Gastrocnemius medialis (tissue), 4 donors: ENCODE measurements at regions not wholly inside any gene's neighbourhood (a gene's known extent, or its start where the extent isn't known, plus 50 kb on each side); places are given as distances from the start of the nearest gene placed in this dataset.
A peak's percentile ranks its signal among the peaks of the same experiment; 100 is the strongest.

Source experiments
- ATAC-seq, 2 donors: fragments of 150-250 bp; one replicate each; pipeline ENCODE4 v1.9.1; 2016
- DNase-seq, 2 donors: peaks; one replicate each; pipeline ENCODE4 v3.0.0-alpha.2; 2019
- H3K27ac ChIP-seq, 4 donors: fragments of 200-600 bp; sonication (generic); 1 replicate in 1 of 4; 2 replicates in 3 of 4; pipeline ENCODE4 v1.5.1; 2016 to 2018; ENCODE audit warnings: mild to moderate bottlenecking in 2 of 4, moderate library complexity in 1 of 4
- H3K27me3 ChIP-seq, 3 donors: fragments of 200-600 bp; sonication (generic) in 2 of 3; 1 replicate in 1 of 3; 2 replicates in 2 of 3; pipeline versions ENCODE4 v1.5.1 to v1.6.0; 2016 to 2019; ENCODE audit warnings: mild to moderate bottlenecking in 1 of 3, moderate library complexity in 1 of 3
- H3K36me3 ChIP-seq, 2 donors: fragments of 200-600 bp; sonication (generic) in 1 of 2; one replicate each; pipeline ENCODE4 v1.5.1; 2017 to 2018
- H3K4me1 ChIP-seq, 2 donors: fragments of 200-600 bp; sonication (generic) in 1 of 2; one replicate each; pipeline ENCODE4 v1.5.1; 2016 to 2017; ENCODE audit warnings: mild to moderate bottlenecking in 2 of 2
- H3K4me3 ChIP-seq, 4 donors: fragments of 200-600 bp; sonication (generic) in 3 of 4; 1 replicate in 1 of 4; 2 replicates in 3 of 4; pipeline ENCODE4 v1.5.1; 2016 to 2019; ENCODE audit warnings: mild to moderate bottlenecking in 2 of 4
- H3K9me3 ChIP-seq, 3 donors: fragments of 200-600 bp; sonication (generic) in 2 of 3; 1 replicate in 1 of 3; 2 replicates in 2 of 3; pipeline ENCODE4 v1.5.1; 2016 to 2019
- CTCF ChIP-seq, 5 experiments: fragments of 450-650 bp in 3 of 5; fragments of 200-600 bp in 2 of 5; sonication (generic) in 2 of 5; IDR thresholded peaks in 4 of 5; conservative IDR thresholded peaks in 1 of 5; 1 replicate in 4 of 5; 2 replicates in 1 of 5; pipeline ENCODE4 v1.5.1; 2016 to 2019; ENCODE audit warnings: antibody characterized with exemption in 5 of 5, mild to moderate bottlenecking in 3 of 5, moderate library complexity in 3 of 5
- POLR2A ChIP-seq, 2 donors: fragments of 450-650 bp; IDR thresholded peaks; one replicate each; pipeline ENCODE4 v1.6.1; 2017; ENCODE audit warnings: antibody characterized with exemption in 2 of 2, mild to moderate bottlenecking in 2 of 2, moderate library complexity in 2 of 2
- in situ Hi-C, 4 donors: fragments of 200-750 bp; cut with MboI; loops; one replicate each; pipeline versions ENCODE4 v1.15.0 to v1.8.0; 2017; ENCODE audit warnings: low sequenced_read_pairs in 4 of 4
- intact Hi-C: fragments of 100-400 bp; cut with DNase I; formaldehyde crosslinking; loops from one replicate; pipeline ENCODE4 v1.15.1; 2023; ENCODE audit warnings: low total_unique reads

- TF ChIP-seq POLR2A (IDR thresholded peaks at IDR 0.05) (no peak), CTCF (IDR thresholded peaks at IDR 0.05 in 4 of 5, conservative IDR thresholded peaks at IDR 0.05 in 1 of 5) (no peak)
- in situ Hi-C loops: loop anchor here in 1 of 4 donors (25.0 kb wide), 1 partner anchor 95 kb away; no protein-coding TSS in a partner anchor
- Histone ChIP-seq H3K4me1 (peaks cover 0 to 6% of the 10 kb centered on the region in 2 donors), H3K9me3 (no peaks in the 10 kb centered on the region), H3K36me3 (no peaks in the 10 kb centered on the region), H3K4me3 (no peak overlapping the region), H3K27ac (no peak overlapping the region), H3K27me3 (no peaks in the 10 kb centered on the region)
- intact Hi-C loops: no loop called here
- ATAC-seq: peak; percentile 51 to 68
- DNase-seq: no peak
Measured at GRCh38 chr12:32032205-32032810, 73.1 kb downstream of the RESF1 start.

DNA sequence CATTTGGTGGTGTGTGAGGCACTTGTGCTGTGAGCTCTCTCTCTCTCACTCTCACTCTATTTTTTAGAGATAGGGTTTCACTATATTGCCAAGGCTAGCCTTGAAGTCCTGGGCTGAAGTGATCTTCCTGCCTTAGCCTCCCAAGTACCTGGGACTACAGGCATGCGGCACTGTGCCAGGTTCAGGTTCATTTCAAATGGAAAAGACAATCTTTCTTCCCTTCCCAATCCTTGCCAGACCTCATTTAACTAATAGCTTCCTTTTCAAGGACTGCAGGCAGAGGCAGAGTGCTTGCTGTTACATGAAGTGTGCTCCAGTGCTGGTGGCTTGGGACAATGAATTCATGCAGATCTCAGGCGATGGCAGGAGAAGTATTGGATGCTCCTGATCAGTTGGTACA is 73.2 kb upstream of the BICD1 start:
- H3K9me3 ChIP-seq: no peaks in the 10 kb centered on the region
- no peak overlapping the region for H3K4me3 ChIP-seq
- no peaks in the 10 kb centered on the region for H3K36me3 ChIP-seq
- H3K27me3 ChIP-seq: no peaks in the 10 kb centered on the region
- intact Hi-C loops: no loop called here
- no peak for ATAC-seq
- no peak overlapping the region for H3K27ac ChIP-seq
- TF ChIP-seq CTCF (IDR thresholded peaks at IDR 0.05 in 4 of 5, conservative IDR thresholded peaks at IDR 0.05 in 1 of 5): no peak
- TF ChIP-seq POLR2A (IDR thresholded peaks at IDR 0.05): no peak
- DNase-seq: no peak
- peaks cover 0 to 6% of the 10 kb centered on the region in 2 donors for H3K4me1 ChIP-seq
- in situ Hi-C loops: loop anchor here in 1 of 4 donors (25.0 kb wide), 1 partner anchor 96 kb away; no protein-coding TSS in a partner anchor

- in situ Hi-C loops (loop anchor here in 1 of 4 donors (25.0 kb wide), 1 partner anchor 97 kb away; no protein-coding TSS in a partner anchor), intact Hi-C loops (no loop called here)
- Histone ChIP-seq H3K4me3 (no peak overlapping the region), H3K4me1 (peaks cover 0 to 6% of the 10 kb centered on the region in 2 donors), H3K27ac (no peak overlapping the region), H3K36me3 (no peaks in the 10 kb centered on the region), H3K9me3 (no peaks in the 10 kb centered on the region), H3K27me3 (no peaks in the 10 kb centered on the region)
- ATAC-seq (no peak), DNase-seq (no peak)
- no peak for TF ChIP-seq POLR2A (IDR thresholded peaks at IDR 0.05)
- TF ChIP-seq CTCF (IDR thresholded peaks at IDR 0.05 in 4 of 5, conservative IDR thresholded peaks at IDR 0.05 in 1 of 5): no peak
Measured at GRCh38 chr12:32034045-32034444, 72.6 kb upstream of the BICD1 start.

GRCh38 chr12:32036477-32037263 is 70.0 kb upstream of the BICD1 start:
- DNase-seq (no peak), ATAC-seq (no peak)
- intact Hi-C loops (no loop called here), in situ Hi-C loops (loop anchor here in 1 of 4 donors (25.0 kb wide), 1 partner anchor 99 kb away; no protein-coding TSS in a partner anchor)
- TF ChIP-seq POLR2A (IDR thresholded peaks at IDR 0.05) (no peak), CTCF (IDR thresholded peaks at IDR 0.05 in 4 of 5, conservative IDR thresholded peaks at IDR 0.05 in 1 of 5) (no peak)
- Histone ChIP-seq H3K4me1 (peaks cover 0 to 6% of the 10 kb centered on the region in 2 donors), H3K4me3 (no peak overlapping the region), H3K27ac (no peak overlapping the region), H3K27me3 (no peaks in the 10 kb centered on the region), H3K36me3 (no peaks in the 10 kb centered on the region), H3K9me3 (no peaks in the 10 kb centered on the region)
